GM12874 (cell line): ENCODE measurements at regions not wholly inside any gene's neighbourhood (a gene's known extent, or its start where the extent isn't known, plus 50 kb on each side); places are given as distances from the start of the nearest gene placed in this dataset.

Experiments
- TF ChIP-seq, protein P1 (sequence below): IDR thresholded peaks from 2 replicates; pipeline ENCODE4 v1.5.1; 2011; ENCODE audit warnings: low read depth, mild to moderate bottlenecking, control low read depth, low read length, moderate library complexity; ENCODE audit not compliant: insufficient read depth

DNA sequence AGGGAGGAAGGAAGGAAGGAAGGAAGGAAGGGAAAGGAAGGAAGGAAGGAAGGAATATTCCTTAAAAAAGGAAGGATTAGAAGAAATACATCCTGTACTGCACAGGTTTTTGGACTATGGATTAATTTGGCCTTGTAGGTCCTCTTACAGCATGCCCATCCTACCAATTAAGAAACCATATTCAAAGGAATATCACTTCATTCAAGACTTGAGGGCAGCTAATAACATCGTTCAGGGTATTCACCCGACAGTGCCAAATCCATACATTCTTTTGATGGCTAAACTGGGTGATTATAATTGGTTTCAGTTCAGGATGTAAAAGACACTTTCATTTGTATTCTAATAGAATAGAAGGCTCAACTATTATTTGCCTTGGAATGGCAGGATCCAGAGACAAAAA, 410.3 kb downstream of the PLOD2 start:
- TF ChIP-seq, protein P1, sequence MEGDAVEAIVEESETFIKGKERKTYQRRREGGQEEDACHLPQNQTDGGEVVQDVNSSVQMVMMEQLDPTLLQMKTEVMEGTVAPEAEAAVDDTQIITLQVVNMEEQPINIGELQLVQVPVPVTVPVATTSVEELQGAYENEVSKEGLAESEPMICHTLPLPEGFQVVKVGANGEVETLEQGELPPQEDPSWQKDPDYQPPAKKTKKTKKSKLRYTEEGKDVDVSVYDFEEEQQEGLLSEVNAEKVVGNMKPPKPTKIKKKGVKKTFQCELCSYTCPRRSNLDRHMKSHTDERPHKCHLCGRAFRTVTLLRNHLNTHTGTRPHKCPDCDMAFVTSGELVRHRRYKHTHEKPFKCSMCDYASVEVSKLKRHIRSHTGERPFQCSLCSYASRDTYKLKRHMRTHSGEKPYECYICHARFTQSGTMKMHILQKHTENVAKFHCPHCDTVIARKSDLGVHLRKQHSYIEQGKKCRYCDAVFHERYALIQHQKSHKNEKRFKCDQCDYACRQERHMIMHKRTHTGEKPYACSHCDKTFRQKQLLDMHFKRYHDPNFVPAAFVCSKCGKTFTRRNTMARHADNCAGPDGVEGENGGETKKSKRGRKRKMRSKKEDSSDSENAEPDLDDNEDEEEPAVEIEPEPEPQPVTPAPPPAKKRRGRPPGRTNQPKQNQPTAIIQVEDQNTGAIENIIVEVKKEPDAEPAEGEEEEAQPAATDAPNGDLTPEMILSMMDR: no peak

DNA sequence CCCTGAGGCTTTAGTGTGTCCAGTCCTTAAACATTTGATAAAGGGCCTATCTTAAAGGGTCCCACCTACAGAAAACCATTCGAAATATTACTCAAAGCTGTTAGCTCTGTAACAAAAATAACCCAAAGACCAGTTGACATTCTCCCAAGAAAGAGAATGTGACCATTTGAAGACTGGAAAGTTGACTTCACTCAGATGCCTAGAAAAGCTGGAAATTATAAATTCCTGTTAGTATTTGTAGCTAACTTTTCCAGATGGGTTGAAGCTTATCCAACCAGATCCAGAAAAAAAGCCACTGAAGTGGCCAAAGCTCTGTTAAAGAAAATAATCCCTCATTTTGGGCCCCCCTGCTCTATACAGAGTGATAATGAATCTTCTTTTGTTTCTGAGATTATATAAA, 408.4 kb downstream of the PLOD2 start:
- TF ChIP-seq, protein P1: no peak

DNA sequence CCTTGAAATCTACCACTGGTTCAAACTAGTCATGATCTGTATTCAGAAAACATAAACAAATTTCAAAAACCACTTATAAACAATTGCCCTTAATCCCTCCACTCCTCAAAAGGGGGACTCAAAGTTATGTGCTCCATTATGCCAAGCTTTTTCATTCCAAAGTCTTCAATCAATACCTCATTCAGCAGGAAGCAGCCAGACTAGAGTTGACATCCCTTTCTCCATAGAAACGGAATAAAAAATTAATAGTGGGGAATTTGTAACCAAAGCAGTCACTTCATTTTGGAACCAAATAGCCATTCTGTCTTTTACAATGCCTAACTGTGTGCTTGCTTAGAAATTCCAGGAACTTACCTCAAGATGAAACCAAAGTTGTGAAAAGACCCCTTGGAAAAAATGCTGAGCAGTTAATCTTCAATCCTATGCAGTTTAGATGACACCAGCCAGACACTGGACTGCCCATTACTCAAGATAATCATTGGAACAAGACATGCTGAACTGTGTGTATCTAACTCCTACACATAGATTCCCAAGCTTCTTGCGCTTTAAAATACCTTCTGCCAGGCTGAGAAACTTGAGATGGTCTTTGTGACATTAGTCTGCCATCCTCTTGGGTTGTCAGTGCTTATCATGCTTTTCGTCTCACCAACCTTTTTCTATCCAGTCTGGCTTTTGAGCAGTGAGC, 406.2 kb downstream of the PLOD2 start:
- TF ChIP-seq, protein P1: no peak

DNA sequence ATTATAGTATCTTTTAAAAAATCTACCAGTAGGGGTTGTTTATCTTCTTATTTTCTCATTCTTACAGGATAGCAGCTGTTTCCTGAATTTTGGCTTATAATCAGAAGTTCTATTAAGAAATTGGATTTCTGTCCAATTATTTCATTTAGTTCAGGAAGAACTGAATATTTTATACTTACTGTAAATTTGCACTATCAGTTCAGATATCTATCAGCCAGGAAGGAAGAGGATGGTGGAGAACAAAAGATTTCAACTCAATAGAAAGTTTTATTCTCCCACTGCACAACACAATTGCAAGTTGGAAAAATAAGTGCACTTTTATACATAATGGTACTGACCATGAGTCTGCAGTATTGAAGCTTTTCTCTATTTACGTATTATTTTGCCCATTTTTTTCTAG, 400.9 kb downstream of the PLOD2 start:
- TF ChIP-seq, protein P1: no peak

DNA sequence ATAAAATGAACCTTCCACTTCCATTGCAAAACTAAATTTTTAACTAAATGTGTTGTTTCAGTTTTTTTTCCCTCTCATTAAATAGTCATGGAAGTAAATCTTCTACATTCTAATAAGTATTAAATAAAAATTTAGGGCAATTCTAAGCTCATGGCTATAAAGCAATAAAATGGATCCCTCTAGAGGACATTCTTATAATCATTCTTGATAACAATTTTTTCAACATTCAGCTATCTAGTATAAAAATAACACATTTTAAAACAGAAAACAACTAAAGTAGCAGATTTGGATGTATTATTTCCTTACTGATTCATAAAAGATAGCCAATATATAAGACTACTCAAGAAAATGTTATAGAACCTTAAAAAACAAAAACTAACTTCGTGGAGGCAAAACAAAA, 393.1 kb downstream of the PLOD2 start:
- TF ChIP-seq, protein P1: no peak

DNA sequence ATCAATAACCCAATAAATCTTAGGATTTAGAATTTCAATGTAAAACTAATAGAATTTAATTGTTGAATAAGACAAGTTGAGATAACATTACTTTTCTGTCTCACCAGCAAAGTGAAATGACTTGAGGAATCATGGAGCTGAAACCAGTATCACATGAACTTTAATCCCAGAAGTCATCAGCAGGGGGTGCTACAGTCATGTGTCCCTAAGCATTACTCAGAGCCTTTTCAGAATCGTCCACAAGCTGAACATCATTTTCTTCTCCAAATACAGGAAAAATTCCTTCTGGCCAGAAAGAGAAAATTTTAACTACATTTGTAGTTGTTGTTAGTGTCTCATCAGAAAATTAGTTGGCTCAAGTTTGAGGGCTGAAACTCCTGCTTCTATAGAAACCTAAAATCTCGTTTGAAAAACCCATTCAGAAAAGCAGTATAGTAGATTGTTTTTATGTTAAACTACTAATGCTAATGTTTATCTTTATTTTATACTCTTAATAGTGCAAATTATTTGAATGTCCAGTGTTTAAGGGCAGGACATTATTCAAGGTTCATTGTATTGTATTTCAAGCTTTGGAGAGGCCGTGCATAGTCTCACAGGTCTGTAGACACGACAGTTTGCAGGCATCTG, 384.1 kb downstream of the PLOD2 start:
- TF ChIP-seq, protein P1: peak; percentile 53

DNA sequence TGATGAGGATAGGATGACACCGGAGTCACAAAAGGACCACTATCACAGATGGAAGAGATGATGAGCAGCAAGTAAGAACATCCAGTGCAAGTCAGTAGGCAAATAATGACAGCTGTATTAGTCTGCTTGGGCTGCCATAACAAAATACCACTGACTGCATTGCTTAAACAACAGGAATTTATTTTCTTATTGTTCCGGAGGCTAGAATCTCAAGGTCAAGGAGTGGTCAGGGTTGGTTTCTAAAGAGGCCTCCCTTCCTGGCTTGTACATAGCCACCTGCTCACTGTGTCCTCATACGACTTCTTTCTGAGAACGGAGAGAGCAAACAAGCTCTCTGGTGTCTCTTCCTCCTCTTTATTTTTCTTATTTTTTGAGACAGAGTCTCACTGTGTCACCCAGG, 380.7 kb downstream of the PLOD2 start:
- TF ChIP-seq, protein P1: no peak
